A549 (cell line): ENCODE measurements at regions not wholly inside any gene's neighbourhood (a gene's known extent, or its start where the extent isn't known, plus 50 kb on each side); places are given as distances from the start of the nearest gene placed in this dataset.

Experiments
- CHD2 ChIP-seq: fragments of 150-350 bp; IDR thresholded peaks from 2 replicates; pipeline ENCODE4 v1.6.1; 2014; ENCODE audit warnings: low read length; ENCODE audit not compliant: partially characterized antibody
- EHF ChIP-seq: fragments of 250-450 bp; sonication (Bioruptor Pico); IDR thresholded peaks from 2 replicates; pipeline ENCODE4 v1.5.0; 2020; ENCODE audit warnings: mild to moderate bottlenecking
- EP300 ChIP-seq, 2 experiments: fragments of >200 bp; sonication (Bioruptor Twin); formaldehyde crosslinking; IDR thresholded peaks; 2 replicates in 1 of 2; 3 replicates in 1 of 2; pipeline ENCODE4 v1.6.1; 2016 to 2017
- TF ChIP-seq, protein P1 (sequence below): fragments of >200 bp; sonication (Bioruptor Twin); formaldehyde crosslinking; IDR thresholded peaks from 3 replicates; pipeline ENCODE4 v1.5.1; 2016
- TF ChIP-seq, protein P2 (sequence below): IDR thresholded peaks from 2 replicates; pipeline ENCODE4 v1.6.1; 2012

DNA sequence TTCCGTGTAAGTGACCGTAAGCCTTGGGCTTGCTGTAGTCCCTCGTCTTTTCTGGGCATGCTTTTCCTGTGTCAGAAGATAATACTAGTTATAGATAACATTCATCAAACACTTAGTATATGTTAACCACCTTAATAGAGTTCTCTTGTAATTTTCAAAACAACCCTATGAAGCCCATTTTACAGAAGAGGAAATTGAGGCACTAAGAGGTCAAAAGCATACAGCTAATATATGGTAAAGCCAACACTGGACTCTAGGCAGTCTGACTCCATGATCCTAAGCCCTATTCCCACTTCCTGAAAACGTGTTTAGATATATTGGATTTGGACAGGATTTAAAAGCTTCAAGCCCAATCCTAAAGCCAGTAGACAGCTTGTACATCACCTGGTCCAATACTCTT, 153.8 kb downstream of the CEP120 start:
- TF ChIP-seq EP300 (IDR thresholded peaks at IDR 0.05) (no peak), EHF (CRISPR knock-in tag) (no peak), CHD2 (no peak)
- TF ChIP-seq, protein P1, sequence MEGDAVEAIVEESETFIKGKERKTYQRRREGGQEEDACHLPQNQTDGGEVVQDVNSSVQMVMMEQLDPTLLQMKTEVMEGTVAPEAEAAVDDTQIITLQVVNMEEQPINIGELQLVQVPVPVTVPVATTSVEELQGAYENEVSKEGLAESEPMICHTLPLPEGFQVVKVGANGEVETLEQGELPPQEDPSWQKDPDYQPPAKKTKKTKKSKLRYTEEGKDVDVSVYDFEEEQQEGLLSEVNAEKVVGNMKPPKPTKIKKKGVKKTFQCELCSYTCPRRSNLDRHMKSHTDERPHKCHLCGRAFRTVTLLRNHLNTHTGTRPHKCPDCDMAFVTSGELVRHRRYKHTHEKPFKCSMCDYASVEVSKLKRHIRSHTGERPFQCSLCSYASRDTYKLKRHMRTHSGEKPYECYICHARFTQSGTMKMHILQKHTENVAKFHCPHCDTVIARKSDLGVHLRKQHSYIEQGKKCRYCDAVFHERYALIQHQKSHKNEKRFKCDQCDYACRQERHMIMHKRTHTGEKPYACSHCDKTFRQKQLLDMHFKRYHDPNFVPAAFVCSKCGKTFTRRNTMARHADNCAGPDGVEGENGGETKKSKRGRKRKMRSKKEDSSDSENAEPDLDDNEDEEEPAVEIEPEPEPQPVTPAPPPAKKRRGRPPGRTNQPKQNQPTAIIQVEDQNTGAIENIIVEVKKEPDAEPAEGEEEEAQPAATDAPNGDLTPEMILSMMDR: no peak
- TF ChIP-seq, protein P2, sequence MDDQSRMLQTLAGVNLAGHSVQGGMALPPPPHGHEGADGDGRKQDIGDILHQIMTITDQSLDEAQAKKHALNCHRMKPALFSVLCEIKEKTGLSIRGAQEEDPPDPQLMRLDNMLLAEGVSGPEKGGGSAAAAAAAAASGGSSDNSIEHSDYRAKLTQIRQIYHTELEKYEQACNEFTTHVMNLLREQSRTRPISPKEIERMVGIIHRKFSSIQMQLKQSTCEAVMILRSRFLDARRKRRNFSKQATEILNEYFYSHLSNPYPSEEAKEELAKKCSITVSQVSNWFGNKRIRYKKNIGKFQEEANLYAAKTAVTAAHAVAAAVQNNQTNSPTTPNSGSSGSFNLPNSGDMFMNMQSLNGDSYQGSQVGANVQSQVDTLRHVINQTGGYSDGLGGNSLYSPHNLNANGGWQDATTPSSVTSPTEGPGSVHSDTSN: no peak
